Endometrial microvascular endothelial cells (primary cell): ENCODE measurements at regions not wholly inside any gene's neighbourhood (a gene's known extent, or its start where the extent isn't known, plus 50 kb on each side); places are given as distances from the start of the nearest gene placed in this dataset.

Experiments
- in situ Hi-C: cut with HindIII; loops from 2 replicates; pipeline ENCODE4 v1.10.0; 2017; ENCODE audit warnings: low sequenced_read_pairs, low pct_unique_long_range_greater_than_20kb; ENCODE audit errors: inconsistent ontology term

GRCh38 chr5:74064911-74065310, 438.9 kb downstream of the ARHGEF28 start:
- in situ Hi-C loops, result no loop called here

GRCh38 chr5:74064225-74064624, 438.2 kb downstream of the ARHGEF28 start:
- in situ Hi-C loops, result no loop called here

GRCh38 chr5:74063821-74064220, 437.8 kb downstream of the ARHGEF28 start:
- in situ Hi-C loops, result no loop called here

GRCh38 chr5:74063346-74063745, 437.4 kb downstream of the ARHGEF28 start:
- in situ Hi-C loops, result no loop called here

- in situ Hi-C loops, result no loop called here
Measured at GRCh38 chr5:74061292-74061691, 435.3 kb downstream of the ARHGEF28 start.

- in situ Hi-C loops, result no loop called here
Measured at GRCh38 chr5:74059706-74060105, 433.7 kb downstream of the ARHGEF28 start.

GRCh38 chr5:74056789-74057164, 430.8 kb downstream of the ARHGEF28 start:
- in situ Hi-C loops, result no loop called here

GRCh38 chr5:74056107-74056788, 430.3 kb downstream of the ARHGEF28 start:
- in situ Hi-C loops, result no loop called here

GRCh38 chr5:74055486-74056106, 429.6 kb downstream of the ARHGEF28 start:
- in situ Hi-C loops, result no loop called here

- in situ Hi-C loops, result no loop called here
Measured at GRCh38 chr5:74054641-74055421, 428.8 kb downstream of the ARHGEF28 start.

GRCh38 chr5:74054139-74054538, 428.1 kb downstream of the ARHGEF28 start:
- in situ Hi-C loops, result no loop called here

GRCh38 chr5:74052441-74053221, 426.6 kb downstream of the ARHGEF28 start:
- in situ Hi-C loops, result no loop called here

GRCh38 chr5:74051076-74051475, 425.1 kb downstream of the ARHGEF28 start:
- in situ Hi-C loops, result no loop called here

GRCh38 chr5:74044936-74045335, 418.9 kb downstream of the ARHGEF28 start:
- in situ Hi-C loops, result no loop called here

GRCh38 chr5:74042959-74043358, 417.0 kb downstream of the ARHGEF28 start:
- in situ Hi-C loops, result no loop called here

GRCh38 chr5:74042559-74042958, 416.6 kb downstream of the ARHGEF28 start:
- in situ Hi-C loops, result no loop called here

- in situ Hi-C loops, result no loop called here
Measured at GRCh38 chr5:74041913-74042312, 415.9 kb downstream of the ARHGEF28 start.

GRCh38 chr5:74040811-74041491, 415.0 kb downstream of the ARHGEF28 start:
- in situ Hi-C loops, result no loop called here

GRCh38 chr5:74040065-74040551, 414.1 kb downstream of the ARHGEF28 start:
- in situ Hi-C loops, result no loop called here
